Nephron progenitor cell (in vitro differentiated cells): ENCODE measurements at regions not wholly inside any gene's neighbourhood (a gene's known extent, or its start where the extent isn't known, plus 50 kb on each side); places are given as distances from the start of the nearest gene placed in this dataset.

Experiments
- DNase-seq: peaks from one replicate; pipeline ENCODE4 v3.0.0; 2021
- H3K27ac Mint-ChIP-seq: 2 replicates; pipeline ENCODE4 v1.8.0; 2021; ENCODE audit warnings: mild to moderate bottlenecking, moderate library complexity, mixed read lengths
- H3K27me3 Mint-ChIP-seq: 2 replicates; pipeline ENCODE4 v1.8.0; 2021; ENCODE audit warnings: mild to moderate bottlenecking, low read depth, mixed read lengths; ENCODE audit not compliant: poor library complexity
- H3K36me3 Mint-ChIP-seq: 2 replicates; pipeline ENCODE4 v1.8.0; 2021; ENCODE audit warnings: low read depth, mixed read lengths
- H3K4me1 Mint-ChIP-seq: 2 replicates; pipeline ENCODE4 v1.8.0; 2021; ENCODE audit warnings: mixed read lengths
- H3K4me3 Mint-ChIP-seq: 2 replicates; pipeline ENCODE4 v1.8.0; 2021; ENCODE audit warnings: mild to moderate bottlenecking, moderate library complexity, mixed read lengths
- H3K9me3 Mint-ChIP-seq: 2 replicates; pipeline ENCODE4 v1.8.0; 2021; ENCODE audit warnings: mild to moderate bottlenecking, moderate library complexity, mixed read lengths
- TF ChIP-seq, protein P1 (sequence below): fragments of 200-600 bp; sonication (generic); IDR thresholded peaks from 2 replicates; pipeline ENCODE4 v1.5.0; 2021; ENCODE audit warnings: antibody characterized with exemption

DNA sequence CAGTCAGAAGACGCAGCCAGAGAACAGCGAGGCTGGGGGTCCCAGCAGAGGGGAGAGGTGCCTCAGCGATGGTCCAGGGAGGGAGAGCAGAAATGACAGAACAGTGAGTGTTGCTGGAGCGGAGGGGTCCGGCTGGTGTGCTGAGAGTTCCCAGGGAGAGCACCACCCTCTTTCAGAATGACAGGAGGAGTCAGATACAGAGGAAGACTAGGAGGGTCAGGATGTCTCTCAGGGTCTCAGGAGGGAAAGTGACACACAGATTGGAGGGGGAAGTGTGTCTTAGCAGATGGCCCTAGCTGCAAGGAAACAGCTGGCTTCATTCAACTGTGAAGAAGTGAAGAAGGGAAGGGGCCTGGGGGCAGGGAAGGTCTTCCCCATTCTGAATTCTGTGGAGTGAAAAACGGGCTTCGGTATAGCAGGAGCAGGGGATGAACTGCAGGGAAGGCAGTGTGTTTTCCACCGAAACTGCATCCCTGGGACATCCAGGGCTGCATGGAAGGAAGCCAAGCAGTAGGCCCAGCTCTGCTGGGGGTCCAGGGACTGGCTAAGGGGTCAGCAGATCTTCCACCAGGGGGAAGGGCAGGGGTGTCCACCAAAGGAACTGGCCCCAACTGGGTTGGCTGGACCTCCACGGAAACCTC is 90.0 kb upstream of the OTOS start:
- no peak for DNase-seq
- peaks cover 32% of the 10 kb centered on the region for H3K27me3 Mint-ChIP-seq
- H3K4me3 Mint-ChIP-seq: no peak overlapping the region
- TF ChIP-seq, protein P1, sequence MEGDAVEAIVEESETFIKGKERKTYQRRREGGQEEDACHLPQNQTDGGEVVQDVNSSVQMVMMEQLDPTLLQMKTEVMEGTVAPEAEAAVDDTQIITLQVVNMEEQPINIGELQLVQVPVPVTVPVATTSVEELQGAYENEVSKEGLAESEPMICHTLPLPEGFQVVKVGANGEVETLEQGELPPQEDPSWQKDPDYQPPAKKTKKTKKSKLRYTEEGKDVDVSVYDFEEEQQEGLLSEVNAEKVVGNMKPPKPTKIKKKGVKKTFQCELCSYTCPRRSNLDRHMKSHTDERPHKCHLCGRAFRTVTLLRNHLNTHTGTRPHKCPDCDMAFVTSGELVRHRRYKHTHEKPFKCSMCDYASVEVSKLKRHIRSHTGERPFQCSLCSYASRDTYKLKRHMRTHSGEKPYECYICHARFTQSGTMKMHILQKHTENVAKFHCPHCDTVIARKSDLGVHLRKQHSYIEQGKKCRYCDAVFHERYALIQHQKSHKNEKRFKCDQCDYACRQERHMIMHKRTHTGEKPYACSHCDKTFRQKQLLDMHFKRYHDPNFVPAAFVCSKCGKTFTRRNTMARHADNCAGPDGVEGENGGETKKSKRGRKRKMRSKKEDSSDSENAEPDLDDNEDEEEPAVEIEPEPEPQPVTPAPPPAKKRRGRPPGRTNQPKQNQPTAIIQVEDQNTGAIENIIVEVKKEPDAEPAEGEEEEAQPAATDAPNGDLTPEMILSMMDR: no peak
- peaks cover 18% of the 10 kb centered on the region for H3K4me1 Mint-ChIP-seq
- no peak overlapping the region for H3K27ac Mint-ChIP-seq
- H3K9me3 Mint-ChIP-seq: peaks cover 33% of the 10 kb centered on the region
- H3K36me3 Mint-ChIP-seq: peaks cover 4% of the 10 kb centered on the region

DNA sequence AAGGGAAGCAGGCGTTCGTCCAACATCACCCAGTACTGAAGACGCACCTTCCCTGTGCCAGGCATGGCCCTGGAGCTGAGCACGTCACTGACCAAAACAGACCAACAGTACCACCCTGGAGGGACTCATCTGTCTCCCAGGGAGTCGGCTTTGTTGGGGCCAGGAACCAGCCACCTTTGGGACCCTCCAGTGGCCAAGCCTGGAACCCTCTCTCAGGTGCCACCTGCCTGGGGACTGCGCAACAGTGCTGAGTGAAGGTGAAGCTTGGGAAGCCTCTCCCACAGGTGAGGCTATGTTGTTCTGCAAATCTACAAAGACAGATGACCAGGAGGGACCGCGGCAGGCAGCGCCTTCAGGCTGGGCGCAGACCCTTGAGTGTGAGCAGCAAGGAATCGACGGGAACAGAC is 91.4 kb upstream of the OTOS start:
- peaks cover 33% of the 10 kb centered on the region for H3K9me3 Mint-ChIP-seq
- H3K4me3 Mint-ChIP-seq: no peak overlapping the region
- TF ChIP-seq, protein P1: no peak
- peaks cover 32% of the 10 kb centered on the region for H3K4me1 Mint-ChIP-seq
- H3K27me3 Mint-ChIP-seq: peaks cover 29% of the 10 kb centered on the region
- H3K27ac Mint-ChIP-seq: no peak overlapping the region
- H3K36me3 Mint-ChIP-seq: peaks cover 4% of the 10 kb centered on the region
- DNase-seq: no peak

DNA sequence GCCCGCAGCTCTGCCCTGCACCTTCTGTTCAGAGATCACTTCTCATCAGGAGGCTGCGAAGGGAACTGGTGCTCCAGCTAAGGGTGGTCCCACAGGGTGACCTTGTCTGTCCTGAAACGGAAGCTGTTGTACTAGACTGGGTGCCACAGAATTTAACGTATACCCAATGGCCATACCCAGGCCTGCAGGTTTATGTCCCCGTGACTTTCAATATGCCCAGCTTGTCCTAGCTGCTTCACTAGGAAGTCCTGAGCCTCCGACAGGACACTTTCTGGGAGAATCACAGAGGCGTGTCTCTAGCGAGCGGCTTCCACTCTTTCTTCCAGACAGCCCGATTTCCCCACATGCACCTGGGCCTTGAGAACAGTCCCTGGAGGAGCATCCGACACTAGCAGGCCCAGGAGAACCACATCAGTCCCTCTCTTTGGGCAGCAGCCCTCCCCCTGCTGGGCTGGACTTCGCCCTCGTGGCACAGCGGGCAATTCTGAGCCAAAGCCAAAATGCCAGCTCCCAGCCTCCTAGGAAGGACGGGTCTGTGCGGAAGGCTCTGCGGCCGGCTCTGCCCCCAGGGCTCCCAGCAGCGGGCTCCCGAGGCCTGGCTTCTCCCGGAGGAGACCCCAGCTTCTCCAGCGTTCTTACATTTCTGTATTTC is 91.9 kb upstream of the OTOS start:
- Mint-ChIP-seq H3K4me3 (no peak overlapping the region), H3K27me3 (peaks cover 29% of the 10 kb centered on the region), H3K36me3 (peaks cover 4% of the 10 kb centered on the region), H3K9me3 (peaks cover 31% of the 10 kb centered on the region), H3K4me1 (peaks cover 38% of the 10 kb centered on the region), H3K27ac (no peak overlapping the region)
- DNase-seq: no peak
- TF ChIP-seq, protein P1: no peak

DNA sequence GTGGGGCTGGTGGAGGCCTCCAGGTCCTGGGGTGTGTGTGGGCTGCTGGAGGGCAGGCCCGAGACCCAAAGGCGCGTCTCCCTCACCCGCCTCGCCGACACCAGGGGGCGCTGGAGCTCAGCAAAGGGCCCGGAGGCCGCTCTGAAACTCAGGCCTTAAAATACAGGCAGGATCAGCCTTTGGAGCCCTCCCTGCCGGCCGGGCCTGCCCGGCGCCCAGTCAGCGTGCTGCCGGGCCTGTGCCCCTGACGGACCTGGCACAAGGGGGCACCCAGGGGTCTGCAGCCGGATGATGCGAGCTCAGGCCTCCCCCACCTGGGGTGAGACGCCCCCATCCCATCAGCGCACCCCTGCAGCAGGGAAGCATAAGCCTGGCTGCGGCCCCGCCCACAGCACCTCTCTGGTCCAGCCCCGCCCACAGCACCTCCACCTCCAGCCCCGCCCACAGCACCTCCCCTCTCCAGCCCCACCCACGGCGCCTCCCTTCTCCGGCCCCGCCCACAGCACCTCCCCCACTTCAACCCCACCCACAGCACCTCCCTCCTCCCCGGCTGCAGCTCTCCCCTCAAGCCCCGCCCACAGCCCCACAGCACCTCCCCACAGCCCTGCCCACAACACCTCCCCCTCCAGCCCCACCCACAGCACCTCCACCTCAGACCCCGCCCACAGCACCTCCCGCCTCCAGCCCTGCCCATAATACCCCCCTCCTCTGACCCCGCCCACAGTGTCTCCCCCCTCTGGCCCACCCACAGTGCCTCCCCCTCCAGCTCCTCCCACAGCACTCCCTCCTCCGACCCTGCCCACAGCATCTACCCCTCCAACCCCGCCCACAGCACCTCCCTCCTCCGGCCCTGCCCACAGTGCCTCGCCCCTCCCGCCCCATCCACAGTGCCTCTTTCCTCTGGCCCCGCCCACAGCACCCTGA is 92.8 kb upstream of the OTOS start:
- TF ChIP-seq, protein P1: peak; percentile 89
- Mint-ChIP-seq H3K9me3 (peaks cover 23% of the 10 kb centered on the region), H3K27ac (no peak overlapping the region), H3K27me3 (peaks cover 27% of the 10 kb centered on the region), H3K4me1 (peaks cover 45% of the 10 kb centered on the region), H3K36me3 (peaks cover 4% of the 10 kb centered on the region), H3K4me3 (no peak overlapping the region)
- DNase-seq: peak; percentile 94

DNA sequence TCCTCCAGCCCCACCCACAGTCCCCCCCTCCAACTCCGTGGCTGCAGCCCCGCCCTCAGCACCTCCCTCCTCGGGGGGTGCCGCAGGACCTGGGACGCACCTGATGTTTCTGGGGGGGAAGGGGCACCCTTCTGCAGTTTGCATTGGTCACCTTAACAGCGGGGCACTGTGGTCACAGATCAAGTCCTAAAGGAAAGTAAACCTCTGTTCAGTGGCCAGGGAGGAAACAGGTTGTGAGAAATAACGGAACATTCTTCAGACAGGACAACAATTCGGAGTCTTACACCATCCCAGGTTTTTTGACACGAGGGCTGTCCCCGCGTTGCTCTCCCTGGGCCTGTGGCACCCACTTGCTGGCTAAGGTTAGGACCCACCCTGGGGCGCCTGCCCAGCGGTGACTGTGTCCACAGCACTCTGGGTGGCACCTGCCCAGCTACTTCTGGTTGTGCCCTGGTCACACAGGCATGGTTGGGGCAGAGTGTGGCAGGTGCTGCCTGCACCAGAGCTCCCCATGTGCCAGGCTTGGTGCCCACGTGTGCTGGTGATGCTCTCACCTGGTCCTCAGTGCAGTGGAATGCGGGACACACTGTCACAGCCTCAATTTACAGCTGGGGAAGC is 93.5 kb upstream of the OTOS start:
- peaks cover 50% of the 10 kb centered on the region for H3K4me1 Mint-ChIP-seq
- TF ChIP-seq, protein P1: no peak
- no peak overlapping the region for H3K4me3 Mint-ChIP-seq
- peaks cover 32% of the 10 kb centered on the region for H3K27me3 Mint-ChIP-seq
- peaks cover 15% of the 10 kb centered on the region for H3K9me3 Mint-ChIP-seq
- no peaks in the 10 kb centered on the region for H3K36me3 Mint-ChIP-seq
- DNase-seq: no peak
- H3K27ac Mint-ChIP-seq: no peak overlapping the region
